ENCODE measurements at regions not wholly inside any gene's neighbourhood (a gene's known extent, or its start where the extent isn't known, plus 50 kb on each side); places are given as distances from the start of the nearest gene placed in this dataset.
A peak's percentile ranks its signal among the peaks of the same experiment; 100 is the strongest.

DNA sequence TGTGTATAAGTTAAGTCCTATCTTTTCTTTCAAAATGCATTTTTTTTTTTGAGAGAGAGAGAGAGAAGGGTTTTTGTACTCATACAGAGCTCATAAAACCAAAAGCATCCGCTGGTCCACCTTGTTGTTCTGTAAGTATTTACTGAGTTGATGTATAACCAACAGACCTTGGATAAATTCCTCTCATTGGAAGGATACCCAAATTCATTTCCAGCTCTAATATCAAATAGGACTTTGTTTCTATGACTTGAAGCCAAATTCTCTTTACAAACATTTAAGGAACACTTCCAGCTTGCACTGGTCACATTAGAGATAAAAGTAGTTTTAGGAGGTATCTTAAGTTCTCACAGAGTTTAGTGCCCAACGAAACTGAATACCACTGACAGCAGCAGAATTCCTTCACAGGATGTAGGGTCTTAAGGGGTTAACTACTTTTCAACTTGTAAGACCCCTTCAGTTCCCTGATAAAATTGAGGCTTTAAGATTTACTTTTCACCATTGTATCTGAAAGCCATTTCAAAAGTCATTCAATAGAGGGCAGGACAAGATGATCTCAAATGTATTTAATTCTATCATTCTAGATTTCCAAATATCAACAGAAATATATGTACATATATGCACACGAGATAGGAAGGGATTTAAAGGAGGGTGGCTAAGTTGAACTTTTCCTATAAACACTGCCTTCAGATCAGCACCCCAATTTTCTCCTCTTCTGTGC lies 1398.5 kb upstream of the CELF4 start:
- Histone ChIP-seq H3K4me1 (ENCODE audit: low read length) (no peaks in the 10 kb centered on the region), H3K9me2 (replicated peaks; ENCODE audit: insufficient read depth, low read length) (no peaks in the 10 kb centered on the region), H3K27me3 (ENCODE audit: low read length) (no peaks in the 10 kb centered on the region), H4K20me1 (ENCODE audit: insufficient read depth, low read depth, low read length) (no peaks in the 10 kb centered on the region), H3K4me3 (ENCODE audit: low read length) (no peak overlapping the region), H3K9me3 (ENCODE audit: low read length) (peaks cover 25% of the 10 kb centered on the region), H3K79me2 (ENCODE audit: low read length) (no peaks in the 10 kb centered on the region), H3K4me2 (ENCODE audit: low read depth, low read length, poor library complexity, severe bottlenecking) (no peak overlapping the region), H3K27ac (ENCODE audit: low read length) (no peak overlapping the region), H3K9ac (ENCODE audit: low read length) (no peak overlapping the region), H2AFZ (ENCODE audit: low read length) (no peak overlapping the region), H3K36me3 (ENCODE audit: insufficient read depth, low read length) (no peaks in the 10 kb centered on the region)
- no peak for DNase-seq

DNA sequence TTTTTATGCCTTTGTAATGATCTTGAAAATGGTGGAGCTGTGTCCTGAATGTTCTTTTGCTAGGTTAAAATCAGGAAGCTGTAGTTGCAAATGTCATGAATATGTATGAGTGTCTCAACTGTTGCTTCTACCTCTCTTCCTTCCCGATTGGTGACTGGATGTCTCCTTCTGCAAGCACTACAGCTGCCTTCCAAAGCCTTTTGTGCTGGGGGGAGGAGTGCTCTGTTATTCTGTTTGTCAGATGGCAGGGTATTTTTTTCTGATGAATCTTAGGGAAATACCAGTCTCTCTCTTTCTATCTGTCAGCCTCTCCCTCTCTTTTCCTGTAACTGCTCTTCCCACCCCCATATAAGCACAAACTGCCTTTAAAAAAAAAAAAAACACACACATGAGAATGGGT lies 1396.3 kb upstream of the CELF4 start:
- no peaks in the 10 kb centered on the region for H3K79me2 ChIP-seq (ENCODE audit: low read length)
- DNase-seq: no peak
- H3K4me1 ChIP-seq (ENCODE audit: low read length): no peaks in the 10 kb centered on the region
- no peaks in the 10 kb centered on the region for H3K27me3 ChIP-seq (ENCODE audit: low read length)
- H3K9ac ChIP-seq (ENCODE audit: low read length): no peak overlapping the region
- H3K36me3 ChIP-seq (ENCODE audit: insufficient read depth, low read length): no peaks in the 10 kb centered on the region
- H3K4me2 ChIP-seq (ENCODE audit: low read depth, low read length, poor library complexity, severe bottlenecking): no peak overlapping the region
- no peaks in the 10 kb centered on the region for H3K9me2 ChIP-seq (replicated peaks; ENCODE audit: insufficient read depth, low read length)
- no peak overlapping the region for H3K27ac ChIP-seq (ENCODE audit: low read length)
- peaks cover 21% of the 10 kb centered on the region for H3K9me3 ChIP-seq (ENCODE audit: low read length)
- no peak overlapping the region for H3K4me3 ChIP-seq (ENCODE audit: low read length)
- H2AFZ ChIP-seq (ENCODE audit: low read length): no peak overlapping the region
- no peaks in the 10 kb centered on the region for H4K20me1 ChIP-seq (ENCODE audit: insufficient read depth, low read depth, low read length)

DNA sequence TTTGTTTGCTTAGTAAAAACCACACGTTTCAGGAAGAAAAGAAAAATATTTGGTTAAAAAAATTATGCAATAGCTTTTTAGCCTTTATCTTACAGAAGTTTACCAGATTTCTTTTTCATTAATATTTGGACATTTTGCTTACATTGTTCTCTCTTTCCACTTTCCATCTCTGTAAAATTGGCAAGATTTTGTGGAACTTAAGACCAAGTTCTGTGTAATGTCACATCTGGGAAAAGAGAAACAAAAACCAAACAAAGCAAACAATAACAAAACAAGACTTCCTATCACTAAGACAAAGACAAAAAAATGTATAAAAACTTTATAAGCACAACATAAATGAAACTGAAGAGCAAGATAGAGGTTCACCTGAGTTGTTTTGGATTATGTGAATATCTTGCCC lies 1392.1 kb upstream of the CELF4 start:
- H3K79me2 ChIP-seq (ENCODE audit: low read length): no peaks in the 10 kb centered on the region
- peaks cover 14% of the 10 kb centered on the region; the same call in 1 of the 2 replicates for H3K9me3 ChIP-seq (ENCODE audit: low read length)
- no peak for DNase-seq
- no peaks in the 10 kb centered on the region for H3K9me2 ChIP-seq (replicated peaks; ENCODE audit: insufficient read depth, low read length)
- no peak overlapping the region for H3K4me3 ChIP-seq (ENCODE audit: low read length)
- no peak overlapping the region for H3K27ac ChIP-seq (ENCODE audit: low read length)
- no peaks in the 10 kb centered on the region for H3K36me3 ChIP-seq (ENCODE audit: insufficient read depth, low read length)
- no peaks in the 10 kb centered on the region for H4K20me1 ChIP-seq (ENCODE audit: insufficient read depth, low read depth, low read length)
- H3K9ac ChIP-seq (ENCODE audit: low read length): no peak overlapping the region
- no peak overlapping the region for H3K4me2 ChIP-seq (ENCODE audit: low read depth, low read length, poor library complexity, severe bottlenecking)
- H3K27me3 ChIP-seq (ENCODE audit: low read length): no peaks in the 10 kb centered on the region
- no peaks in the 10 kb centered on the region for H3K4me1 ChIP-seq (ENCODE audit: low read length)
- H2AFZ ChIP-seq (ENCODE audit: low read length): no peak overlapping the region

DNA sequence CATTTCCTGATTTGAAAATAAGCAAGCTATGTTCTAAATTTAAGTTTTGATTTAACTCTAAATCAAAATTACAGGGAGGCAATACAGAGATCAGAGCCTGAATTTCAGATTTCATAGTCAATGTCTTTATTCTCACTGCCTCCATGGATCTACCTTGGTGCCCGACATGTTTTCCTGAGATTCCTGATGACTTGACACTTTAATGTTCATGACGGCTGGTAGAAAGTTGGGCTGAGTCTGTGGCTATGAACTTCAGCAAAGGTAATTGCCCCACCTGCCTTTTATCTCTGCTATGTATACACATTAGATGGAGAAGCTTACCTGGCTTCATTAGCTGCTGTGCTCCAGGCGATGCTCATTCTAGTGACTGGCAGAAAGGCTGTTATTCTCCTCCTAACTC lies 1390.5 kb upstream of the CELF4 start:
- DNase-seq: no peak
- Histone ChIP-seq H4K20me1 (ENCODE audit: insufficient read depth, low read depth, low read length) (no peaks in the 10 kb centered on the region), H3K9me3 (ENCODE audit: low read length) (peaks cover 11% of the 10 kb centered on the region; the same call in 1 of the 2 replicates), H3K27me3 (ENCODE audit: low read length) (no peaks in the 10 kb centered on the region), H3K9ac (ENCODE audit: low read length) (no peak overlapping the region), H3K79me2 (ENCODE audit: low read length) (no peaks in the 10 kb centered on the region), H3K4me3 (ENCODE audit: low read length) (no peak overlapping the region), H2AFZ (ENCODE audit: low read length) (no peak overlapping the region), H3K9me2 (replicated peaks; ENCODE audit: insufficient read depth, low read length) (no peaks in the 10 kb centered on the region), H3K4me2 (ENCODE audit: low read depth, low read length, poor library complexity, severe bottlenecking) (no peak overlapping the region), H3K36me3 (ENCODE audit: insufficient read depth, low read length) (no peaks in the 10 kb centered on the region), H3K4me1 (ENCODE audit: low read length) (no peaks in the 10 kb centered on the region), H3K27ac (ENCODE audit: low read length) (no peak overlapping the region)

DNA sequence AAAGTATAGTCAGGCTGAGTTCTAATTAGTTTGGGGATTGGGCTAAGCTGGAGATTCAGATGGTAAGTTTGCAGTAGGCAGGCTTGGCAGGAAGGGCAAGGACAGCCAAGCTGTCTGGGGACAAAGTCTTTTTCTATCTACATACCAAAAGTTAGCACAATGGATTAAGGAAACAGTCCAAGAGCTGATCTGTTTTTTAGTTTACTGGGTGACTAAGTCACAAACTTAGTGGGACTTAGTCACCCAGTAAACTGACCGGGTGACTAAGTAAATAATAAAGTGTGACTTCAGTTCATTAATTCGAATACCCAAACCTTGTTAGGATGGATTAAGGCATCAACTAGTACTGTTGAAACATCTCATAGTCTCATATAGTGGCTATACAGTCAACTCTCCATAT lies 1386.0 kb upstream of the CELF4 start:
- H2AFZ ChIP-seq (ENCODE audit: low read length): no peak overlapping the region
- H3K9me3 ChIP-seq (ENCODE audit: low read length): peaks cover 11% of the 10 kb centered on the region
- H3K4me3 ChIP-seq (ENCODE audit: low read length): no peak overlapping the region
- H3K9me2 ChIP-seq (replicated peaks; ENCODE audit: insufficient read depth, low read length): no peaks in the 10 kb centered on the region
- H4K20me1 ChIP-seq (ENCODE audit: insufficient read depth, low read depth, low read length): no peaks in the 10 kb centered on the region
- H3K36me3 ChIP-seq (ENCODE audit: insufficient read depth, low read length): no peaks in the 10 kb centered on the region
- no peaks in the 10 kb centered on the region for H3K27me3 ChIP-seq (ENCODE audit: low read length)
- H3K4me1 ChIP-seq (ENCODE audit: low read length): no peaks in the 10 kb centered on the region
- H3K27ac ChIP-seq (ENCODE audit: low read length): no peak overlapping the region
- no peaks in the 10 kb centered on the region for H3K79me2 ChIP-seq (ENCODE audit: low read length)
- no peak for DNase-seq
- no peak overlapping the region for H3K4me2 ChIP-seq (ENCODE audit: low read depth, low read length, poor library complexity, severe bottlenecking)
- no peak overlapping the region for H3K9ac ChIP-seq (ENCODE audit: low read length)

DNA sequence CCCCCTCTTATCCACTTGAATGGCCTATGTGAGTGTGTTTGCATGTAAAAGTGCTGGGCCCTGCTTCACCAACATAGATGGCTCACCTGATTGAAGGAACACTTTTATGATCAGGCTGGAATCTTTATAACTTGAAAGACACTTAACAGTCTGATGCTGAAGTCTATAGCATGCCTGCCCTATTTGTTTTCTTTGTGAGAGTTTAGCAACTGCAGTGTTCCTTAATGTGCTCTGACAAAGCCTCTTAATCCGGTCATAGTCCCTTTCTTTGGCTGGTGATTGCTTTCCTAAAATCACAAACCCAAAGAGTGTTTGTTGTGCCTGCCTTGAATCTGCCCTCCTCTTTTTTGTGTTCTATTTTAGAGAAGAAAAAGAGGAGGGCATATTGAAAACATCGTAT lies 1382.8 kb upstream of the CELF4 start:
- no peak overlapping the region for H3K4me3 ChIP-seq (ENCODE audit: low read length)
- no peak for DNase-seq

DNA sequence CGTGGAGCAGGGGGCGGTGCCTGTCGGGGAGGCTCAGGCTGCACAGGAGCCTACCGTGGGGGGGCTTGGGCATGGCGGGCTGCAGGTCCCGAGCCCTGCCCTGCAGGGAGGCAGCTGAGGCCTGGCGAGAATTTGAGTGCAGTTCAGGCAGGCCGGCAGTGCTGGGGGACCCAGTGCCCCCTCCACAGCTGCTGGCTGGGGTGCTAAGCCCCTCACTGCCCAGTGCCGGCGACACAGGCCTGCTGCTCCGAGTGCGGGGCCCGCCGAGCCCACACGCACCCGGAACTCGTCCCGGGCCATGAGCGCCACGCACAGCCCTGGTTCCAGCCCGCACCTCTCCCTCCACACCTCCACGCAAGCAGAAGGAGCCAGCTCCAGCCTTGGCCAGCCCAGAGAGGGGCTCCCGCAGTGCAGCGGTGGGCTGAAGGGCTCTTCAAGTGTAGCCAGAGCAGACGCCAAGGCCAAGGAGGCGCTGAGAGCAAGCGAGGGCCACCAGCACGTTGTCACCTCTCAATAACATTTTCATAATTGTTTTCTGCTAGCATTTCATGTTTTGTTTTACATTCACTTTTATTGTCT lies 1378.9 kb upstream of the CELF4 start:
- DNase-seq: no peak
- Histone ChIP-seq H4K20me1 (ENCODE audit: insufficient read depth, low read depth, low read length) (no peaks in the 10 kb centered on the region), H3K36me3 (ENCODE audit: insufficient read depth, low read length) (no peaks in the 10 kb centered on the region), H3K27me3 (ENCODE audit: low read length) (no peaks in the 10 kb centered on the region), H3K4me2 (ENCODE audit: low read depth, low read length, poor library complexity, severe bottlenecking) (no peak overlapping the region), H3K4me3 (ENCODE audit: low read length) (no peak overlapping the region), H3K9ac (ENCODE audit: low read length) (no peak overlapping the region), H3K9me2 (replicated peaks; ENCODE audit: insufficient read depth, low read length) (no peaks in the 10 kb centered on the region), H3K9me3 (ENCODE audit: low read length) (peaks cover 9% of the 10 kb centered on the region; the same call in 1 of the 2 replicates), H2AFZ (ENCODE audit: low read length) (no peak overlapping the region), H3K4me1 (ENCODE audit: low read length) (no peaks in the 10 kb centered on the region), H3K27ac (ENCODE audit: low read length) (no peak overlapping the region), H3K79me2 (ENCODE audit: low read length) (no peaks in the 10 kb centered on the region)

More for the DNA sequence above, 1382.8 kb upstream of the CELF4 start:
- H3K79me2 ChIP-seq (ENCODE audit: low read length): no peaks in the 10 kb centered on the region
- no peak overlapping the region for H3K4me2 ChIP-seq (ENCODE audit: low read depth, low read length, poor library complexity, severe bottlenecking)
- peaks cover 11% of the 10 kb centered on the region for H3K9me3 ChIP-seq (ENCODE audit: low read length)
- H3K9ac ChIP-seq (ENCODE audit: low read length): no peak overlapping the region
- no peak overlapping the region for H2AFZ ChIP-seq (ENCODE audit: low read length)
- no peaks in the 10 kb centered on the region for H3K4me1 ChIP-seq (ENCODE audit: low read length)
- no peaks in the 10 kb centered on the region for H3K9me2 ChIP-seq (replicated peaks; ENCODE audit: insufficient read depth, low read length)
- no peaks in the 10 kb centered on the region for H3K36me3 ChIP-seq (ENCODE audit: insufficient read depth, low read length)
- H3K27ac ChIP-seq (ENCODE audit: low read length): no peak overlapping the region
- H3K27me3 ChIP-seq (ENCODE audit: low read length): no peaks in the 10 kb centered on the region
- no peaks in the 10 kb centered on the region for H4K20me1 ChIP-seq (ENCODE audit: insufficient read depth, low read depth, low read length)

DNA sequence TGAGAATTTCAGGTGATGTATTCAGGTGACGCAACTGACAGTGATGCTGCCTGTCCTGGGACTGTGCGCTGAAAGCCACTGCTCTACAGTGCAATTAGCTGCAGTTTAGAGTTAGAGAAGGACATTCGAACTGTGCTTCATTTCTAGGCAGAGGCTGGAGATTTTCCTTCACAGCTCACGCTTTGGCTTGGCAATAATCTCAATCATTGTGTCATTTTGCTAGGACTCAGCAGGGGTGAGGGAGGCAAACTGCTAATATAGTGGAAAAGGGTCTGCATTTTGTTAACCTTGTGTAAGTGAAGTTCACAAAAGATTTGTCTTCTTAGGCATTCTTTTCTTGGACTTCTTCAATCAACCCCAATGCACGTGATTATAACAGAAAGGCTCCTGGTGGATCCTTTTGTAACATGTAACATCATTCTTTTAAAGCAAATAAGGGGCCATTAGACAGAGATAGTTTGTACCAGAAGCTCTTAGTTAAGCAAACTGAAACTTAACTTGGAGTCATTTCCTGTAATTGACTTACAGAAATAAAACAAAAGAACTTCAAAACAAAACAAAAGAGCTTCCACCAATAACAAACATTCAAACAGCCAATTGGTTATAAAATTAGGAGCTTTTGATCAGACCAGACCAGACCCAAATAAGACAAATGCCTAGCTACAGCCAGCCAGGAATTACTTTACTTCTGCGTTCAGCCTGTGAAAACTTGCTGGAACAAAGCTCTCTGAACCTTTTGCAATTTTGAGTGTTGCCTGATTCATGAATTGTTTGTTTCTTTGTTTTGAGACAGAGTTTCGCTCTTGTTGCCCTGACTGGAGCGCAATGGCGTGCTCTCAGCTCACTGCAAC lies 1376.3 kb upstream of the CELF4 start:
- no peaks in the 10 kb centered on the region for H4K20me1 ChIP-seq (ENCODE audit: insufficient read depth, low read depth, low read length)
- no peaks in the 10 kb centered on the region for H3K79me2 ChIP-seq (ENCODE audit: low read length)
- no peaks in the 10 kb centered on the region for H3K4me1 ChIP-seq (ENCODE audit: low read length)
- H3K27ac ChIP-seq (ENCODE audit: low read length): no peak overlapping the region
- no peaks in the 10 kb centered on the region for H3K27me3 ChIP-seq (ENCODE audit: low read length)
- peaks cover 10% of the 10 kb centered on the region for H3K9me3 ChIP-seq (ENCODE audit: low read length)
- peak overlapping the region; percentile 54 for H3K4me3 ChIP-seq (ENCODE audit: low read length)
- no peaks in the 10 kb centered on the region for H3K9me2 ChIP-seq (replicated peaks; ENCODE audit: insufficient read depth, low read length)
- no peaks in the 10 kb centered on the region for H3K36me3 ChIP-seq (ENCODE audit: insufficient read depth, low read length)
- no peak overlapping the region for H2AFZ ChIP-seq (ENCODE audit: low read length)
- H3K9ac ChIP-seq (ENCODE audit: low read length): no peak overlapping the region
- H3K4me2 ChIP-seq (ENCODE audit: low read depth, low read length, poor library complexity, severe bottlenecking): no peak overlapping the region
- no peak for DNase-seq

Measured in Karpas-422 (cell line).